Mammary epithelial cell (primary cell): ENCODE measurements at regions not wholly inside any gene's neighbourhood (a gene's known extent, or its start where the extent isn't known, plus 50 kb on each side); places are given as distances from the start of the nearest gene placed in this dataset.

Experiments used
- EZH2 ChIP-seq: IDR thresholded peaks from 2 replicates; pipeline ENCODE4 v1.6.1; 2012; ENCODE audit warnings: low read length, inconsistent platforms, borderline replicate concordance
- TF ChIP-seq, protein P1 (sequence below), 2 donors: IDR thresholded peaks in 1 of 2; conservative IDR thresholded peaks in 1 of 2; 2 replicates each; pipeline ENCODE4 v1.5.1; 2011 to 2012; ENCODE audit warnings: inconsistent platforms in 2 of 2, low read length in 2 of 2, mild to moderate bottlenecking in 2 of 2, control low read depth in 1 of 2, low read depth in 1 of 2; ENCODE audit not compliant: insufficient read depth in 1 of 2; ENCODE audit errors: extremely low read depth in 1 of 2

- TF ChIP-seq EZH2: no peak
- TF ChIP-seq, protein P1, sequence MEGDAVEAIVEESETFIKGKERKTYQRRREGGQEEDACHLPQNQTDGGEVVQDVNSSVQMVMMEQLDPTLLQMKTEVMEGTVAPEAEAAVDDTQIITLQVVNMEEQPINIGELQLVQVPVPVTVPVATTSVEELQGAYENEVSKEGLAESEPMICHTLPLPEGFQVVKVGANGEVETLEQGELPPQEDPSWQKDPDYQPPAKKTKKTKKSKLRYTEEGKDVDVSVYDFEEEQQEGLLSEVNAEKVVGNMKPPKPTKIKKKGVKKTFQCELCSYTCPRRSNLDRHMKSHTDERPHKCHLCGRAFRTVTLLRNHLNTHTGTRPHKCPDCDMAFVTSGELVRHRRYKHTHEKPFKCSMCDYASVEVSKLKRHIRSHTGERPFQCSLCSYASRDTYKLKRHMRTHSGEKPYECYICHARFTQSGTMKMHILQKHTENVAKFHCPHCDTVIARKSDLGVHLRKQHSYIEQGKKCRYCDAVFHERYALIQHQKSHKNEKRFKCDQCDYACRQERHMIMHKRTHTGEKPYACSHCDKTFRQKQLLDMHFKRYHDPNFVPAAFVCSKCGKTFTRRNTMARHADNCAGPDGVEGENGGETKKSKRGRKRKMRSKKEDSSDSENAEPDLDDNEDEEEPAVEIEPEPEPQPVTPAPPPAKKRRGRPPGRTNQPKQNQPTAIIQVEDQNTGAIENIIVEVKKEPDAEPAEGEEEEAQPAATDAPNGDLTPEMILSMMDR (conservative IDR thresholded peaks at IDR 0.05 in 1 of 2, IDR thresholded peaks at IDR 0.05 in 1 of 2; ENCODE audit: extremely low read depth in 1 of 2, insufficient read depth in 1 of 2, low read depth in 1 of 2, low read length in 2 of 2): no peak
Measured at GRCh38 chr22:26835023-26835422, 177.6 kb downstream of the MIAT start.
